GM21528 (cell line): ENCODE measurements at regions not wholly inside any gene's neighbourhood (a gene's known extent, or its start where the extent isn't known, plus 50 kb on each side); places are given as distances from the start of the nearest gene placed in this dataset.

Experiments
- ATAC-seq: cut with Tn5 transposase; IDR thresholded peaks from one replicate; pipeline ENCODE4 v1.9.1; 2021; ENCODE audit warnings: mild to moderate bottlenecking, moderate library complexity; ENCODE audit not compliant: unreplicated experiment, low FRiP score

GRCh38 chr2:164110515-164110914 is 374.7 kb upstream of the FIGN start:
- ATAC-seq, result no peak

DNA sequence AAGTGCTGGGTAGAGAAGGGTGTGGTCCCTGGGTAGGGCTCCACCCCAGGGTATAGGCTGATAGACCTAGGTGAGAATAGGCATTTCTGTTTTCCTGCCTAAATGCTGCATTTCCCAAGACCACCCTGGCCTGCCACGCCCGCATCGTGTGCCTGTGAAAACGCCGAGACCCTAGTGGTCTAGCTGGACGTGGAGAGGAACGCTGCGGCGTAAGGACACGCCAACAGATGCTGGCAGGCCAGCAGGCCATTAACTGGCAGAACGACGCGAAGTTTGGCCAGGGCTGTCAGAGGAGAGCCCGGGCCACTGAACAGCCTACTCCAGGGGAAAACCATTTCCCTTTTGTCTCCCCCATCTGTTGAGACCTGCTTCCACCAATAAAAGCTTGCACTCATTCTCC is 373.2 kb upstream of the FIGN start:
- no peak for ATAC-seq

DNA sequence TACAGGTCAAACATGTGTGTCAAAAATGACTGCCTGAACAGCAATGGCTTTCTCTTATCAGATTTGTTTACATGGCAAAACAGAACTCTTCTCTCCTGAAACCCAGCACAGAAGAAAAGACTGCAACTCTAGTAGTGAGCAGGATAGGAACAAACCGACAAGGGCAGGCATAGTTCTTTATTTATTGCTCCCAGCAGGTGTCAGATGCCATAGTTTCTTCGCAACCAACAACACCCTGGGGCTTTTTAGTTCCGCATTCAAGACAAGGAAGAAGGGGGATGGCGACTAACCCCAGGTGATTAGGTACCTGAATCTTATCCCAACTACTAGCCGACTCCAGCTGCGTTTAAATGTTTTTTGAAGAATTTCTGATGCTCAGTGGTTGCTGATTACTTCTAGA is 367.5 kb upstream of the FIGN start:
- no peak for ATAC-seq

GRCh38 chr2:164102366-164102765 is 366.6 kb upstream of the FIGN start:
- ATAC-seq, result no peak

DNA sequence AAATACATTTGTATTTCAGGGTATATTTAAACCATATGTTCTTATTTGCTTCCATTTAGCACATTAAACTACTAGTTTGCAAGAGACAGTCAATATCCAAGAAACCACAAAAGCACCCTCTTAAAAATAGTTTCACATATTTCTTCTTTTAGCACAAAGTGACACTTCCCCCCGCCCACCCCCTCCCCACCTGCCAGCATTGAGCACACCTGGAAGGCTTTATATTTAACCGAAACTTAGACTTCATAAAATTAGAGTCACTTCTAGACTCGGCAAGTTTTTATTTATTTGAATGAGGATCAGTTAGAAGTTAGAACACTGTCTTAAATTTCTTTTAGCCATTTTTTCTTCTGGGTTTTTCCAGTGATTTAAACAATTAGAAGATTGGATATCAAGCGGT is 355.9 kb upstream of the FIGN start:
- no peak for ATAC-seq

- ATAC-seq, result no peak
Observed at GRCh38 chr2:164090533-164090932, 354.7 kb upstream of the FIGN start.

DNA sequence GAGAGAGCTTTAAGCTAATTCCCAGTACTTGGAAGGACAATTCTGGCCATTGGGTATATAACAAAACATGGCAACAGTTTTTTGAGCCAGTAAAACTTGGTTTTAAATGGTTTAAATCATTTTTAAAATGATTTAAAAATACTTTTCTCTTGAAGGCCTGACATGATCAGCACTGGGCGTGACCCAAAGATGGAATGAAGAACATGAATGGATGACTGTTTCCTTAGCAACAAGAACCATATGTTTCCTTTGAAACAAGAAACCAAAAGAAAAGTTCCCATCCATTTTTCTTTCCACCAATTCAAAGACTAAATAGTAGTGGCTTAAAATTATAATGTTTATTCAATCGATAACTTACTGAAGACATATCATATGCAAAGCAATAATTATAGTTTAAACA is 348.3 kb upstream of the FIGN start:
- no peak for ATAC-seq

DNA sequence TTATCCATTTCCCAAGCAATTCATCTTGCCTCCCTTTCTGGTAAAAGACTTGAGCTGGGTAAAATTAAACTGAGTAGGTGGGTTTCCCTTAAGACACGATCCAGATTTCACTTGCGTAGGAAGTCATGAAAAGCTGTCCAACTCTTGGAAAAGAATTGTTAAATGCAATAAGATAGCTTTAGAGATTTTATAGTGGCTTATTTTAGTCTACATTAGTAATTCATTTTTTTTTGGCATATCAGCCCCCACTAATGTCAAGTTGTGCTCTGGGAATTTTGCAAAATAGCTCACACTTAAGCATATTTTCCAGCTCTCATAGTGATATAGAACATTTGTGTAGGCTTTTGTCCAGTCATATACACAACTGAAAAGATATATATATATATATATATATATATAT is 344.7 kb upstream of the FIGN start:
- no peak for ATAC-seq

GRCh38 chr2:164079258-164079657 is 343.4 kb upstream of the FIGN start:
- ATAC-seq, result no peak

- ATAC-seq, result no peak
Observed at GRCh38 chr2:164078421-164078820, 342.6 kb upstream of the FIGN start.

DNA sequence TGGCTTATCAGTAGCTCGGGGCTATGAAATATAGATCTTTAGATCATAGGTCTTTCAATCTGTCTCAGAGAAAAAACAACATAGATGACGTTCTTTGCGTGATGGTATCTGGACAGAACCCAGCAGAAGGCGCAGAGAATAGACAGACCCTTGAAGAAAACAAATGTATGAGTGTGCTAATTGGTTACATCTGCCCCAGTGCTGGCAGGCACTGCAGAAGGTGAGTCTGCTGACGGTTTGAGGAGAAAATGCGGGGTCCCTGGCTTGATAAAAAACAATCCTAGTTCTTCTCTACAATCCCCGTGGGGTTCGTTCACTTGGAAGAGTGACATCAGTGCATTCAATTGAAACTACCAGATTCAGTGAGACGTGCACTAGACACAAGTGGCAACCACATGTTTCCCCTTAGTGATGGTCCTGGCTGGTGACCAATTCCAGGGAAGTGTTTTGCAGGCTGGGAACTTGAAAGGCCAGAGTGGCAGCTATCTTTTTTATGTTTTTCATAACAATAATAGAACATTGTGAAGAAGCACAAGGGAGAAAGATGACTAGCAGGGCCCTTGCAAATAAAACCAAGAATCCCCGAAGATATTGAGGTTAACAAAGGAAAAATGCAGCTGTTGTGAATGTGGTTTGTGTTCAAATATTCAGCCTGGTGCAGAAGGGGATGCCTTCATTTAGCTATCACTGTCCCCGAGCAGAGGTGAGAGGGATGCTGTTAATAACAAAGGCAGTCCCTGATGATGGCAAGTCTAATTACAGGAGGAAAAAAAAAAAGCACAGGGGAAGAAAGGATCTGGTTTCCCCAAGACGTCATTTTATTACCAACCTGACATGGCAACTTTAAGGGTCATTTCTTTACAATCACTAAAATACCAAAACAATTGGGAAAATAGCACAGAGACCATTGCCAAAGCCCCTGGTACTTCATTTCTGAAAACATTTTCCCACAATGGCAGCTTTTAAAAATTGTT is 337.6 kb upstream of the FIGN start:
- no peak for ATAC-seq

GRCh38 chr2:164069540-164069939 is 333.7 kb upstream of the FIGN start:
- ATAC-seq, result no peak

DNA sequence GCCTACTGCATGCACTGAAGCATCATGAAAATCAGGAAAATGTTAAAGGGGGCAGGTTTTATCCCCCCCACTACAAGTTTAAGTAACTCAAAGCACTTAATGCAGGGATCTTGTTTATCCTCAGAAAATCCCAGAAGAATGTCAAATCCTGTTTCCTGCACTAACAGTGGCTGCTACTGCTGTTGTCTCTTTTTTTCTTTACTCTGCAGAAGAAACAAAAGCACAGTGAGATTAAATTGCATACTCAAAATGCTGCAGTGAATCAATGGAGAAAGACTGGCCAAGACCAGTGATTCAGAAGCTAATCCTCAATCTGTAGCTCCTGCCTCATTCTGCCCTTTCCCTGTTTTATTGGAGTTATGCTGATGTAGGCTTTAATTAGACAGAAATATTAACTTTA is 332.3 kb upstream of the FIGN start:
- no peak for ATAC-seq

- no peak for ATAC-seq
Observed at GRCh38 chr2:164066095-164066494, 330.3 kb upstream of the FIGN start.

DNA sequence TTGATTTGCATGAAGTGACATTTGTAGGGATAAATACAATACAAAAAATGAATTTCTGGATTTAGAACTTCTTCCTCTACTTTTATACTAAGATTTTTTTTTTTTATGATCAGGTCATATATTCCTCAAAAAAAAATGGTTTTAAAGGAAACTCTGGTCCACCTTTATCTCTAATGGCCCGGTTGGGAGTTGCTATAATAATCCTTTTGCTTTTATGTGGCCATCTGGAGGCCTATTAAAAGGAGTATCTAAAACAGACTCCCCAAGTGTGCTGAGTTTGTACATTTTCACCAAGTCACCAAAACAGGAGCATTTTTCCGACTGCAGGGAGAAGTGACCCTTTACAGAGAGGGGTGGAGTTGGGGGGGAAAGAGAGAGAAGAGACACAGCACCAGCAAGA is 329.2 kb upstream of the FIGN start:
- ATAC-seq, result no peak

- peak; percentile 71 for ATAC-seq
Observed at GRCh38 chr2:164061129-164061746, 325.4 kb upstream of the FIGN start.

GRCh38 chr2:164060031-164060430 is 324.2 kb upstream of the FIGN start:
- ATAC-seq, result no peak

DNA sequence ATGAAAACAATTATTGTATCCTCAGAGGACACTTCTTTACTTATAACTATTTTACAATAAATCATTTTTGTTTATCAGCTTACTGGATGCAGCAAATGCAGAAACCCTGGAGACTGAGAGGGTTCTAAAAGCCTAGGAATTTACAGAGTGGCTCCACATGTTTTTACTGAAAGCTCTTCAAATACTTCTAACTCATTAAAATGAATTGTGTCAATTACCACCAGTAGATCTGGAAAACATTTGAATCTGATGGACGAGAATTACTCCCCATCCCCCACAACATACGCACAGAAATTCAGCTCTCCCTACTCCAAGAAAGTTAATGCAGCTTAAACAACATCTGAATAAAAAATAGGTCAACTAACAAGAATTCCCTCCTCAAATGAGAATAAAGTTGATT is 319.8 kb upstream of the FIGN start:
- no peak for ATAC-seq

DNA sequence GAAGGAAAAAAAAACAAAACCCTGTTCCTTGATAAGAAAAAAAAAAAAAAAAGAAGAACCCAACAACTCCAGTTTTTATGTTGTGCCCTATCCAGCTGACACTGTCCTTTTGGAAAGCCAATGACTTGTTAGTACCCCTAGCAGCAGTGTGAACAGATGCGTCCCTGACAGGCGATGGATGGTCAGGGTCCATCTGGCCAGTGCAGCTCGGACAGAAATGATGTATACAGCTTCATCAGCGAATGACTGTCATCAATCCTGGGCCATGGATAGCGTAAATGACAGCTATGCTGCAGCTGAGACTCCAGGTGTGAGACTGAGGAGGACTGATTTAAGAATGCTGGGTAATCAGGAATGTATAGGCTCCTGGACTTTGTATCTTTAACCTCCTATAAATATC is 318.8 kb upstream of the FIGN start:
- ATAC-seq, result no peak

DNA sequence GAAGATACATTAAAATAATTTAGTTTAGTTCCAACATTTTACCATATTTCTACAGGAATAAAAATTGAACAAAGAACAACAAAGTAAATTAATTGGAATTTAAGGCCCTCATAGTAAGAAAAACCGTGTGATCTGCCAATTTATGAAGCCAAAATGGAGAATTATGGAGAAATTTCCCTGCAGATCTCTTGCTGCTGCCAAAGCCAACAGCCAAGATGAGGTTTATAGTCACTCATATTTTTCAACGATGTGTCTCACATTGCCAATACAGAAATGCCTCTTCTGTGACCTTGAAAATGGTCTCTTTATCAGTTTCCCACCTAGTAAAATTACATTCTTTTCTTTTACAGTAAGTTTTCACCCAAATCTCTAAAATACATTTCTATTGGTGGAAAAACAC is 317.2 kb upstream of the FIGN start:
- ATAC-seq, result no peak

DNA sequence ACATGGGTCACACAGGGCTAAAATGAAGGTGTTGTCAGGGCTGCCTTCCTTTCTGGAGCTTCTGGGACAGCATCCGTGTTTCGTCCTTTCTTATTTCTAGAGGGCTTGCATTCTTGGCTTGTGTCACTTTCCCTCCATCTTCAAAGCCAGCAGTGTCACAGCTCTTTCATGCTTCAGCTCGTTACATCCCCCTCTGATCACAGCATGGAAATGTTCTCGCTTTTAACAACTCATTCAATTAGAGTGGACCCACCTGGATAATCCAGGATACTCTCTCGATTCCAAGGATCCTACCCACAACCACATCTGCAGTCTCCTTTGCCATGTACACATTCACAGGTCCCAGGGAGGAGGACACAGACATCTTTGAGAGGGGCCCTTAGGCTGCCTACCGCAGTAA is 316.2 kb upstream of the FIGN start:
- ATAC-seq, result no peak

- no peak for ATAC-seq
Observed at GRCh38 chr2:164048729-164049128, 312.9 kb upstream of the FIGN start.
